HL-60 (cell line): ENCODE measurements at regions not wholly inside any gene's neighbourhood (a gene's known extent, or its start where the extent isn't known, plus 50 kb on each side); places are given as distances from the start of the nearest gene placed in this dataset.

Experiments
- DNase-seq, 2 experiments: peaks; one replicate each; pipeline ENCODE4 v3.0.0-alpha.2; 2010 to 2020; ENCODE audit warnings: low read depth in 1 of 2, low spot score in 1 of 2
- H3K27ac ChIP-seq: fragments of 250-450 bp; sonication (Bioruptor Pico); replicated peaks from 2 replicates; pipeline ENCODE4 v1.5.1; 2020; ENCODE audit warnings: mild to moderate bottlenecking, moderate library complexity
- H3K27me3 ChIP-seq: fragments of 250-450 bp; sonication (Bioruptor Pico); 2 replicates; pipeline ENCODE4 v1.5.1; 2021; ENCODE audit warnings: mild to moderate bottlenecking, moderate library complexity; ENCODE audit not compliant: insufficient read depth, poor library complexity, severe bottlenecking
- H3K4me3 ChIP-seq: replicated peaks from 2 replicates; pipeline ENCODE4 v1.5.1; 2011; ENCODE audit warnings: mild to moderate bottlenecking, control low read depth, low read length; ENCODE audit not compliant: insufficient read depth
- GABPA ChIP-seq: IDR thresholded peaks from 2 replicates; pipeline ENCODE4 v1.6.1; 2012; ENCODE audit warnings: low read depth
- POLR2AphosphoS5 ChIP-seq: IDR thresholded peaks from 2 replicates; pipeline ENCODE4 v1.6.1; 2012; ENCODE audit warnings: low read depth
- SPI1 ChIP-seq: IDR thresholded peaks from 2 replicates; pipeline ENCODE4 v1.6.1; 2012; ENCODE audit warnings: low read depth, mild to moderate bottlenecking, borderline replicate concordance
- TF ChIP-seq, protein P1 (sequence below): IDR thresholded peaks from 2 replicates; pipeline ENCODE4 v1.6.1; 2012; ENCODE audit warnings: low read depth; ENCODE audit not compliant: insufficient replicate concordance
- TF ChIP-seq, protein P2 (sequence below): IDR thresholded peaks from one replicate; pipeline ENCODE4 v1.5.1; 2011; ENCODE audit warnings: low read length, control low read depth, inconsistent platforms; ENCODE audit not compliant: insufficient read depth

DNA sequence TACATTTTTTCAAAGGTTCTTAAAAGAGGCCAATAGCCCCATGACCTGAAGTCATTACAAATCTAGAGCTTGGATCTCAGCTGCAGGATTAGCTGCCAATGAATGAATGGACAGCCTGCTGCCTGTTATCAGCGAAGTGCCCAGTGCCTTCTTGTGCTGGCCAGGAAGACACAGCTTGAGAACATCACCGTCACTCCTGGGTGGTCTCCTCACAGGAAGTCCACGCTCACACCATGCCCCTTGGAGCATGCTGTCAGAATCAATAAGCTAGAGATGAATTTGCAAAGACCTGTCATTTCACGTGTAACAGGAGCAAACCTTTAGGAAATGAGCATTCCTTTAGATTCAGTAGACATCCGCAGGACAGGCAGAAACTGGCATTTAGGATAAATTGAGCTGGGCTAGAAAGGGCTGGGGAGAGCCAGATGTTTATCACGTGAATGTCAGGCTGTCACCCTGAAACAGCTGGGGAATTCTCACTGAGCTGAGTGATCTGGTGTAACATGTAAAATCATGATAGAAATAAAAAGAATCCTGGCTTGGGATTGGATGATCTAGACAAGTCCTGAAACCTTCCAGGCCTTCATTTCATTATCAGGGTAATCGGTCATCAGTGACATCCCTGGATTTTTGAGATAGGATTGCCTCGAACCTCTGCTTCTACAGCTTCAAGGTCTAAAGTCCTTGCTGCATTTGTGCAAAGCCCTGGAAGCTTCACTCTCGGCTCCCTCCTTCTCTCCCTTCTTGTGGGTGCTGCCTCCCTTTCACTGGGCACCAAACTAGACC lies 49.9 kb upstream of the MEDAG start:
- H3K27ac ChIP-seq, result no peak overlapping the region
- no peak for DNase-seq
- H3K27me3 ChIP-seq, result no peaks in the 10 kb centered on the region
- no peak overlapping the region for H3K4me3 ChIP-seq
- no peak for TF ChIP-seq POLR2AphosphoS5
- TF ChIP-seq, protein P1, sequence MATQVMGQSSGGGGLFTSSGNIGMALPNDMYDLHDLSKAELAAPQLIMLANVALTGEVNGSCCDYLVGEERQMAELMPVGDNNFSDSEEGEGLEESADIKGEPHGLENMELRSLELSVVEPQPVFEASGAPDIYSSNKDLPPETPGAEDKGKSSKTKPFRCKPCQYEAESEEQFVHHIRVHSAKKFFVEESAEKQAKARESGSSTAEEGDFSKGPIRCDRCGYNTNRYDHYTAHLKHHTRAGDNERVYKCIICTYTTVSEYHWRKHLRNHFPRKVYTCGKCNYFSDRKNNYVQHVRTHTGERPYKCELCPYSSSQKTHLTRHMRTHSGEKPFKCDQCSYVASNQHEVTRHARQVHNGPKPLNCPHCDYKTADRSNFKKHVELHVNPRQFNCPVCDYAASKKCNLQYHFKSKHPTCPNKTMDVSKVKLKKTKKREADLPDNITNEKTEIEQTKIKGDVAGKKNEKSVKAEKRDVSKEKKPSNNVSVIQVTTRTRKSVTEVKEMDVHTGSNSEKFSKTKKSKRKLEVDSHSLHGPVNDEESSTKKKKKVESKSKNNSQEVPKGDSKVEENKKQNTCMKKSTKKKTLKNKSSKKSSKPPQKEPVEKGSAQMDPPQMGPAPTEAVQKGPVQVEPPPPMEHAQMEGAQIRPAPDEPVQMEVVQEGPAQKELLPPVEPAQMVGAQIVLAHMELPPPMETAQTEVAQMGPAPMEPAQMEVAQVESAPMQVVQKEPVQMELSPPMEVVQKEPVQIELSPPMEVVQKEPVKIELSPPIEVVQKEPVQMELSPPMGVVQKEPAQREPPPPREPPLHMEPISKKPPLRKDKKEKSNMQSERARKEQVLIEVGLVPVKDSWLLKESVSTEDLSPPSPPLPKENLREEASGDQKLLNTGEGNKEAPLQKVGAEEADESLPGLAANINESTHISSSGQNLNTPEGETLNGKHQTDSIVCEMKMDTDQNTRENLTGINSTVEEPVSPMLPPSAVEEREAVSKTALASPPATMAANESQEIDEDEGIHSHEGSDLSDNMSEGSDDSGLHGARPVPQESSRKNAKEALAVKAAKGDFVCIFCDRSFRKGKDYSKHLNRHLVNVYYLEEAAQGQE, result no peak
- TF ChIP-seq SPI1, result no peak
- TF ChIP-seq GABPA, result no peak
- TF ChIP-seq, protein P2, sequence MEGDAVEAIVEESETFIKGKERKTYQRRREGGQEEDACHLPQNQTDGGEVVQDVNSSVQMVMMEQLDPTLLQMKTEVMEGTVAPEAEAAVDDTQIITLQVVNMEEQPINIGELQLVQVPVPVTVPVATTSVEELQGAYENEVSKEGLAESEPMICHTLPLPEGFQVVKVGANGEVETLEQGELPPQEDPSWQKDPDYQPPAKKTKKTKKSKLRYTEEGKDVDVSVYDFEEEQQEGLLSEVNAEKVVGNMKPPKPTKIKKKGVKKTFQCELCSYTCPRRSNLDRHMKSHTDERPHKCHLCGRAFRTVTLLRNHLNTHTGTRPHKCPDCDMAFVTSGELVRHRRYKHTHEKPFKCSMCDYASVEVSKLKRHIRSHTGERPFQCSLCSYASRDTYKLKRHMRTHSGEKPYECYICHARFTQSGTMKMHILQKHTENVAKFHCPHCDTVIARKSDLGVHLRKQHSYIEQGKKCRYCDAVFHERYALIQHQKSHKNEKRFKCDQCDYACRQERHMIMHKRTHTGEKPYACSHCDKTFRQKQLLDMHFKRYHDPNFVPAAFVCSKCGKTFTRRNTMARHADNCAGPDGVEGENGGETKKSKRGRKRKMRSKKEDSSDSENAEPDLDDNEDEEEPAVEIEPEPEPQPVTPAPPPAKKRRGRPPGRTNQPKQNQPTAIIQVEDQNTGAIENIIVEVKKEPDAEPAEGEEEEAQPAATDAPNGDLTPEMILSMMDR, result no peak
